H9 (cell line): ENCODE measurements at regions not wholly inside any gene's neighbourhood (a gene's known extent, or its start where the extent isn't known, plus 50 kb on each side); places are given as distances from the start of the nearest gene placed in this dataset.

ENCODE experiments used
- DNase-seq: peaks from one replicate; pipeline ENCODE4 v3.0.0-alpha.2; 2017
- H2AFZ ChIP-seq: one replicate; pipeline ENCODE4 v1.6.1; 2013; ENCODE audit warnings: mild to moderate bottlenecking, low read length, control low read depth, moderate library complexity
- H2AK5ac ChIP-seq: 2 replicates; pipeline ENCODE4 v1.6.1; 2013; ENCODE audit warnings: low read length, control low read depth, mixed read lengths; ENCODE audit not compliant: insufficient read length
- H2BK120ac ChIP-seq: one replicate; pipeline ENCODE4 v1.6.1; 2013; ENCODE audit warnings: low read depth, mild to moderate bottlenecking, low read length, control low read depth, inconsistent platforms; ENCODE audit not compliant: poor library complexity, severe bottlenecking
- H2BK12ac ChIP-seq: 2 replicates; pipeline ENCODE4 v1.6.1; 2013; ENCODE audit warnings: low read length, control low read depth, mixed read lengths, low read depth; ENCODE audit not compliant: insufficient read length
- H2BK15ac ChIP-seq: 2 replicates; pipeline ENCODE4 v1.6.1; 2013; ENCODE audit warnings: low read depth, low read length, control low read depth
- H2BK20ac ChIP-seq: one replicate; pipeline ENCODE4 v1.6.1; 2013; ENCODE audit warnings: low read depth, mild to moderate bottlenecking, low read length, control low read depth, inconsistent platforms; ENCODE audit not compliant: poor library complexity, severe bottlenecking
- H2BK5ac ChIP-seq: 2 replicates; pipeline ENCODE4 v1.6.1; 2013; ENCODE audit warnings: low read length, control low read depth, mixed read lengths; ENCODE audit not compliant: insufficient read length
- H3K14ac ChIP-seq: 2 replicates; pipeline ENCODE4 v1.6.1; 2013; ENCODE audit warnings: low read length, control low read depth; ENCODE audit not compliant: insufficient read depth
- H3K18ac ChIP-seq: 2 replicates; pipeline ENCODE4 v1.6.1; 2013; ENCODE audit warnings: low read depth, mild to moderate bottlenecking, mixed read lengths, low read length, control low read depth; ENCODE audit not compliant: insufficient read length
- H3K23ac ChIP-seq: 2 replicates; pipeline ENCODE4 v1.6.1; 2013; ENCODE audit warnings: low read length, control low read depth, mixed read lengths, low read depth; ENCODE audit not compliant: insufficient read length
- H3K23me2 ChIP-seq: 2 replicates; pipeline ENCODE4 v1.6.1; 2013; ENCODE audit warnings: low read depth, mild to moderate bottlenecking, mixed read lengths, low read length, control low read depth; ENCODE audit not compliant: insufficient read length, poor library complexity, severe bottlenecking
- H3K27ac ChIP-seq: 2 replicates; pipeline ENCODE4 v1.5.1; 2013; ENCODE audit warnings: low read length, control low read depth, mixed read lengths, low read depth; ENCODE audit not compliant: insufficient read length
- H3K27me3 ChIP-seq: 2 replicates; pipeline ENCODE4 v1.6.1; 2013; ENCODE audit warnings: low read length, control low read depth, inconsistent platforms; ENCODE audit not compliant: insufficient read depth
- H3K4ac ChIP-seq: 2 replicates; pipeline ENCODE4 v1.6.1; 2013; ENCODE audit warnings: low read depth, mild to moderate bottlenecking, control low read depth, inconsistent platforms, low read length, moderate library complexity
- H3K4me1 ChIP-seq: 2 replicates; pipeline ENCODE4 v1.6.1; 2013; ENCODE audit warnings: low read length, control low read depth, inconsistent platforms; ENCODE audit not compliant: insufficient read depth
- H3K4me2 ChIP-seq: 2 replicates; pipeline ENCODE4 v1.6.1; 2013; ENCODE audit warnings: low read length, control low read depth, mixed read lengths; ENCODE audit not compliant: insufficient read length, insufficient read depth
- H3K56ac ChIP-seq: 2 replicates; pipeline ENCODE4 v1.6.1; 2013; ENCODE audit warnings: low read depth, mild to moderate bottlenecking, mixed read lengths, low read length, control low read depth; ENCODE audit not compliant: insufficient read length
- H3K79me1 ChIP-seq: 2 replicates; pipeline ENCODE4 v1.6.1; 2013; ENCODE audit warnings: low read depth, mild to moderate bottlenecking, moderate library complexity, low read length, control low read depth, inconsistent platforms; ENCODE audit not compliant: insufficient read depth, poor library complexity, severe bottlenecking
- H3K79me2 ChIP-seq: 2 replicates; pipeline ENCODE4 v1.6.1; 2013; ENCODE audit warnings: low read length, control low read depth, inconsistent platforms; ENCODE audit not compliant: insufficient read depth
- H3K9ac ChIP-seq: 2 replicates; pipeline ENCODE4 v1.6.1; 2013; ENCODE audit warnings: low read length, control low read depth, mixed read lengths; ENCODE audit not compliant: insufficient read length; ENCODE audit errors: extremely low read depth
- H3K9me3 ChIP-seq: one replicate; pipeline ENCODE4 v1.6.1; 2013; ENCODE audit warnings: low read depth, low read length, inconsistent platforms; ENCODE audit not compliant: control insufficient read depth
- H3T11ph ChIP-seq: one replicate; pipeline ENCODE4 v1.6.1; 2013; ENCODE audit warnings: mild to moderate bottlenecking, low read length, control low read depth, inconsistent platforms
- H4K20me1 ChIP-seq: one replicate; pipeline ENCODE4 v1.6.1; 2013; ENCODE audit not compliant: control insufficient read depth, insufficient read length, insufficient read depth
- H4K5ac ChIP-seq: 2 replicates; pipeline ENCODE4 v1.6.1; 2013; ENCODE audit warnings: low read depth, mild to moderate bottlenecking, mixed read lengths, low read length, control low read depth; ENCODE audit not compliant: insufficient read length
- H4K8ac ChIP-seq: replicated peaks from 2 replicates; pipeline ENCODE4 v1.6.1; 2013; ENCODE audit warnings: low read length, control low read depth, mixed read lengths, low read depth; ENCODE audit not compliant: insufficient read length
- H4K91ac ChIP-seq: 2 replicates; pipeline ENCODE4 v1.6.1; 2013; ENCODE audit warnings: low read depth, mild to moderate bottlenecking, moderate library complexity, mixed read lengths, low read length, control low read depth; ENCODE audit not compliant: insufficient read length
- H3K27ac Mint-ChIP-seq, 3 experiments: 2 replicates in 2 of 3; 3 replicates in 1 of 3; pipeline ENCODE4 v1.8.0; 2020 to 2021; ENCODE audit warnings: mixed read lengths in 3 of 3, mild to moderate bottlenecking in 1 of 3, moderate library complexity in 1 of 3
- H3K27me3 Mint-ChIP-seq: 2 replicates; pipeline ENCODE4 v1.8.0; 2021; ENCODE audit warnings: low read depth, mild to moderate bottlenecking, moderate library complexity, mixed read lengths
- H3K36me3 Mint-ChIP-seq, 3 experiments: 2 replicates in 2 of 3; 3 replicates in 1 of 3; pipeline ENCODE4 v1.8.0; 2020 to 2021; ENCODE audit warnings: low read depth in 3 of 3, mixed read lengths in 3 of 3; ENCODE audit not compliant: insufficient read depth in 1 of 3
- H3K4me1 Mint-ChIP-seq, 2 experiments: 2 replicates each; pipeline ENCODE4 v1.8.0; 2020; ENCODE audit warnings: mixed read lengths in 2 of 2
- H3K4me3 Mint-ChIP-seq, 2 experiments: 2 replicates in 1 of 2; 3 replicates in 1 of 2; pipeline ENCODE4 v1.8.0; 2020 to 2021; ENCODE audit warnings: mild to moderate bottlenecking in 2 of 2, mixed read lengths in 2 of 2, moderate library complexity in 1 of 2
- H3K9me3 Mint-ChIP-seq, 2 experiments: 2 replicates in 1 of 2; 3 replicates in 1 of 2; pipeline ENCODE4 v1.8.0; 2020; ENCODE audit warnings: mild to moderate bottlenecking in 2 of 2, mixed read lengths in 2 of 2, moderate library complexity in 1 of 2
- WGBS: extraction: QIAGEN DNeasy Blood & Tissue Kit; methylation state at CpG from one replicate; pipeline ENCODE4 v1.1.7; 2013; ENCODE audit warnings: missing lambda C conversion rate, low lambda C conversion rate, mixed read lengths; ENCODE audit not compliant: insufficient read length; ENCODE audit errors: extremely low coverage; 5-methylcytosine and 5-hydroxymethylcytosine counted together
- TF ChIP-seq, protein P1 (sequence below): fragments of 200-600 bp; sonication (generic); conservative IDR thresholded peaks from 3 replicates; pipeline ENCODE4 v1.8.0; 2021; ENCODE audit warnings: antibody characterized with exemption, mild to moderate bottlenecking

DNA sequence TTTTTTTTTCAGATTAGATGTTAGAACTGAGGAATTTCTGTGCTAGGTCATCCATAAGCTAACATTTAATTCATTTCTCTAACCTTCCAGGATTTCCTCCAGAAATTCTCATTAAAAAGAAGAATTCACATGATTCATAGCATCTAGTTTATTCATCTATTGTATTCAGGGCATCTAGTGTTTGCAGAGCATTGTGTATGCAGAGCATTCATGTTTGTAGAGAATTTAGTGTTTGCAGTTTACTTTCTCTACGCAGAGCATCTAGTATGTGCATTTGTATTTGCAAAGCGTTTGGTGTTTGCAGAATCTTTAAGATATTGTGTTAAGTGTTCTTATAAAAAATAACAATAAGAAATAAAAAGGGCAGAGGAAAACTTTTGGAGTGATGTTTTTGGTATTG, 491.1 kb downstream of the MTRR start:
- TF ChIP-seq, protein P1, sequence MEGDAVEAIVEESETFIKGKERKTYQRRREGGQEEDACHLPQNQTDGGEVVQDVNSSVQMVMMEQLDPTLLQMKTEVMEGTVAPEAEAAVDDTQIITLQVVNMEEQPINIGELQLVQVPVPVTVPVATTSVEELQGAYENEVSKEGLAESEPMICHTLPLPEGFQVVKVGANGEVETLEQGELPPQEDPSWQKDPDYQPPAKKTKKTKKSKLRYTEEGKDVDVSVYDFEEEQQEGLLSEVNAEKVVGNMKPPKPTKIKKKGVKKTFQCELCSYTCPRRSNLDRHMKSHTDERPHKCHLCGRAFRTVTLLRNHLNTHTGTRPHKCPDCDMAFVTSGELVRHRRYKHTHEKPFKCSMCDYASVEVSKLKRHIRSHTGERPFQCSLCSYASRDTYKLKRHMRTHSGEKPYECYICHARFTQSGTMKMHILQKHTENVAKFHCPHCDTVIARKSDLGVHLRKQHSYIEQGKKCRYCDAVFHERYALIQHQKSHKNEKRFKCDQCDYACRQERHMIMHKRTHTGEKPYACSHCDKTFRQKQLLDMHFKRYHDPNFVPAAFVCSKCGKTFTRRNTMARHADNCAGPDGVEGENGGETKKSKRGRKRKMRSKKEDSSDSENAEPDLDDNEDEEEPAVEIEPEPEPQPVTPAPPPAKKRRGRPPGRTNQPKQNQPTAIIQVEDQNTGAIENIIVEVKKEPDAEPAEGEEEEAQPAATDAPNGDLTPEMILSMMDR, result no peak
- Histone ChIP-seq H3K18ac (no peak overlapping the region), H3K4ac (no peak overlapping the region), H3K27ac (no peak overlapping the region), H3K27me3 (no peaks in the 10 kb centered on the region), H2BK12ac (no peak overlapping the region), H3K56ac (no peak overlapping the region), H2BK15ac (no peak overlapping the region), H3K9ac (no peak overlapping the region), H3K4me2 (no peak overlapping the region), H3K14ac (no peak overlapping the region), H2BK20ac (no peak overlapping the region), H3K9me3 (no peaks in the 10 kb centered on the region), H4K91ac (no peak overlapping the region), H2AFZ (no peak overlapping the region), H3K4me1 (no peaks in the 10 kb centered on the region), H4K8ac (no peak overlapping the region), H4K5ac (no peak overlapping the region), H3T11ph (no peak overlapping the region), H3K79me2 (no peaks in the 10 kb centered on the region), H2BK120ac (no peak overlapping the region), H2AK5ac (no peak overlapping the region), H3K79me1 (no peaks in the 10 kb centered on the region), H3K23ac (no peak overlapping the region), H2BK5ac (no peak overlapping the region), H3K23me2 (no peaks in the 10 kb centered on the region), H4K20me1 (no peaks in the 10 kb centered on the region)
- Mint-ChIP-seq H3K4me3 (no peak overlapping the region), H3K4me1 (no peaks in the 10 kb centered on the region), H3K36me3 (no peaks in the 10 kb centered on the region), H3K27ac (no peak overlapping the region), H3K9me3 (no peaks in the 10 kb centered on the region), H3K27me3 (peaks cover 4% of the 10 kb centered on the region; the same call in 1 of the 2 replicates)
- WGBS, result no CpG with 5 or more reads among the region's 2 CpGs
- DNase-seq, result no peak
